ENCODE measurements at regions not wholly inside any gene's neighbourhood (a gene's known extent, or its start where the extent isn't known, plus 50 kb on each side); places are given as distances from the start of the nearest gene placed in this dataset.

GRCh38 chr14:104256025-104256424 lies 117.6 kb downstream of the KIF26A start:
- no peak overlapping the region for H3K4me3 Mint-ChIP-seq
- intact Hi-C loops (cut with micrococcal nuclease): no loop called here
- Histone ChIP-seq H3K27me3 (ENCODE audit: control insufficient read depth in 2 of 2, insufficient read depth in 2 of 2, low read length in 2 of 2) (peaks cover 0 to 3% of the 10 kb centered on the region in 2 donors), H3K79me2 (ENCODE audit: insufficient read depth, low read length) (no peaks in the 10 kb centered on the region), H3K9me3 (replicated peaks in 1 of 2; ENCODE audit: control insufficient read depth in 1 of 2, insufficient read depth in 1 of 2, low read length in 2 of 2) (peaks cover 0 to 3% of the 10 kb centered on the region in 2 donors), H2AFZ (ENCODE audit: insufficient read depth, low read depth, low read length, poor library complexity, severe bottlenecking) (no peak overlapping the region), H3K4me3 (replicated peaks in 1 of 3; ENCODE audit: low read depth in 2 of 3, low read length in 3 of 3) (no peak overlapping the region), H3K4me1 (ENCODE audit: control insufficient read depth in 1 of 2, insufficient read depth in 2 of 2, low read length in 2 of 2) (no peaks in the 10 kb centered on the region), H4K20me1 (ENCODE audit: insufficient read depth, low read length) (no peaks in the 10 kb centered on the region), H3K27ac (ENCODE audit: low read depth in 1 of 2, low read length in 2 of 2) (no peak overlapping the region), H3K4me2 (replicated peaks; ENCODE audit: extremely low read depth, low read length, poor library complexity, severe bottlenecking) (no peak overlapping the region), H3K36me3 (replicated peaks in 1 of 2; ENCODE audit: control insufficient read depth in 1 of 2, insufficient read depth in 2 of 2, low read length in 2 of 2) (no peaks in the 10 kb centered on the region), H3K9ac (ENCODE audit: insufficient read depth, low read length, poor library complexity, severe bottlenecking) (no peak overlapping the region)
- DNase-seq: no peak
- no peak overlapping the region for H3K27ac Mint-ChIP-seq
- peaks cover 2 to 11% (median 6%) of the 10 kb centered on the region in 7 donors for H3K9me3 Mint-ChIP-seq
- no peaks in the 10 kb centered on the region for H3K4me1 Mint-ChIP-seq
- WGBS (ENCODE audit: insufficient coverage): no CpG with 5 or more reads among the region's 2 CpGs
- peaks cover 0 to 15% (median 7%) of the 10 kb centered on the region in 3 donors for H3K27me3 Mint-ChIP-seq (ENCODE audit: low read depth in 3 of 3)
- TF ChIP-seq, protein P1, sequence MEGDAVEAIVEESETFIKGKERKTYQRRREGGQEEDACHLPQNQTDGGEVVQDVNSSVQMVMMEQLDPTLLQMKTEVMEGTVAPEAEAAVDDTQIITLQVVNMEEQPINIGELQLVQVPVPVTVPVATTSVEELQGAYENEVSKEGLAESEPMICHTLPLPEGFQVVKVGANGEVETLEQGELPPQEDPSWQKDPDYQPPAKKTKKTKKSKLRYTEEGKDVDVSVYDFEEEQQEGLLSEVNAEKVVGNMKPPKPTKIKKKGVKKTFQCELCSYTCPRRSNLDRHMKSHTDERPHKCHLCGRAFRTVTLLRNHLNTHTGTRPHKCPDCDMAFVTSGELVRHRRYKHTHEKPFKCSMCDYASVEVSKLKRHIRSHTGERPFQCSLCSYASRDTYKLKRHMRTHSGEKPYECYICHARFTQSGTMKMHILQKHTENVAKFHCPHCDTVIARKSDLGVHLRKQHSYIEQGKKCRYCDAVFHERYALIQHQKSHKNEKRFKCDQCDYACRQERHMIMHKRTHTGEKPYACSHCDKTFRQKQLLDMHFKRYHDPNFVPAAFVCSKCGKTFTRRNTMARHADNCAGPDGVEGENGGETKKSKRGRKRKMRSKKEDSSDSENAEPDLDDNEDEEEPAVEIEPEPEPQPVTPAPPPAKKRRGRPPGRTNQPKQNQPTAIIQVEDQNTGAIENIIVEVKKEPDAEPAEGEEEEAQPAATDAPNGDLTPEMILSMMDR (IDR thresholded peaks at IDR 0.05): no peak
- H3K36me3 Mint-ChIP-seq: no peaks in the 10 kb centered on the region

- H3K9me3 Mint-ChIP-seq: peaks cover 0 to 9% (median 5%) of the 10 kb centered on the region in 7 donors
- H3K36me3 Mint-ChIP-seq: no peaks in the 10 kb centered on the region
- intact Hi-C loops (cut with micrococcal nuclease): no loop called here
- Histone ChIP-seq H3K36me3 (replicated peaks in 1 of 2; ENCODE audit: control insufficient read depth in 1 of 2, insufficient read depth in 2 of 2, low read length in 2 of 2) (no peaks in the 10 kb centered on the region), H3K79me2 (ENCODE audit: insufficient read depth, low read length) (no peaks in the 10 kb centered on the region), H3K27me3 (ENCODE audit: control insufficient read depth in 2 of 2, insufficient read depth in 2 of 2, low read length in 2 of 2) (peaks cover 0 to 3% of the 10 kb centered on the region in 2 donors), H4K20me1 (ENCODE audit: insufficient read depth, low read length) (no peaks in the 10 kb centered on the region), H3K9me3 (replicated peaks in 1 of 2; ENCODE audit: control insufficient read depth in 1 of 2, insufficient read depth in 1 of 2, low read length in 2 of 2) (no peaks in the 10 kb centered on the region), H3K4me3 (replicated peaks in 1 of 3; ENCODE audit: low read depth in 2 of 3, low read length in 3 of 3) (no peak overlapping the region), H3K4me2 (replicated peaks; ENCODE audit: extremely low read depth, low read length, poor library complexity, severe bottlenecking) (no peak overlapping the region), H3K9ac (ENCODE audit: insufficient read depth, low read length, poor library complexity, severe bottlenecking) (no peak overlapping the region), H3K4me1 (ENCODE audit: control insufficient read depth in 1 of 2, insufficient read depth in 2 of 2, low read length in 2 of 2) (no peaks in the 10 kb centered on the region), H2AFZ (ENCODE audit: insufficient read depth, low read depth, low read length, poor library complexity, severe bottlenecking) (no peak overlapping the region), H3K27ac (ENCODE audit: low read depth in 1 of 2, low read length in 2 of 2) (no peak overlapping the region)
- WGBS (ENCODE audit: insufficient coverage): 86% methylated on average over 14 of the region's 16 CpGs
- TF ChIP-seq, protein P1 (IDR thresholded peaks at IDR 0.05): no peak
- no peak overlapping the region for H3K4me3 Mint-ChIP-seq
- H3K27ac Mint-ChIP-seq: no peak overlapping the region
- DNase-seq: no peak
- H3K4me1 Mint-ChIP-seq: no peaks in the 10 kb centered on the region
- peaks cover 0 to 14% (median 6%) of the 10 kb centered on the region in 3 donors for H3K27me3 Mint-ChIP-seq (ENCODE audit: low read depth in 3 of 3)
Observed at GRCh38 chr14:104262515-104263514, 124.4 kb downstream of the KIF26A start.

Measured in CD14-positive monocyte (primary cell).